IPS-18c (cell line): ENCODE measurements at regions not wholly inside any gene's neighbourhood (a gene's known extent, or its start where the extent isn't known, plus 50 kb on each side); places are given as distances from the start of the nearest gene placed in this dataset.
A peak's percentile ranks its signal among the peaks of the same experiment; 100 is the strongest.
"Not testable (repeated sequence)": the region's sequence is repeated elsewhere in the genome, so short reads cannot be mapped to it uniquely, and the experiment has no call there.

Source experiments
- H3K4me3 ChIP-seq: 2 replicates; pipeline ENCODE4 v1.7.0; 2013; ENCODE audit warnings: low read depth, mild to moderate bottlenecking, low read length, moderate library complexity; ENCODE audit not compliant: insufficient read depth
- H3K9me3 ChIP-seq: one replicate; pipeline ENCODE4 v1.6.1; 2013; ENCODE audit warnings: mild to moderate bottlenecking, low read length, moderate library complexity; ENCODE audit not compliant: control insufficient read depth, insufficient read depth

GRCh38 chr2:132268977-132269523, 107.3 kb upstream of the ANKRD30BL start:
- H3K4me3 ChIP-seq, result peak overlapping the region; percentile 3; the same call in 1 of the 2 replicates
- H3K9me3 ChIP-seq, result no peaks in the 10 kb centered on the region

- Histone ChIP-seq H3K9me3 (no peaks in the 10 kb centered on the region), H3K4me3 (no peak overlapping the region)
Measured at GRCh38 chr2:132270255-132270654, 108.5 kb upstream of the ANKRD30BL start.

GRCh38 chr2:132270981-132271546, 109.3 kb upstream of the ANKRD30BL start:
- Histone ChIP-seq H3K9me3 (no peaks in the 10 kb centered on the region), H3K4me3 (no peak overlapping the region)

- not testable (repeated sequence) for H3K9me3 ChIP-seq
Measured at GRCh38 chr2:132271794-132272193, 110.0 kb upstream of the ANKRD30BL start.

GRCh38 chr2:132272713-132273112, 111.0 kb upstream of the ANKRD30BL start:
- no peaks in the 10 kb centered on the region for H3K9me3 ChIP-seq
- H3K4me3 ChIP-seq, result no peak overlapping the region

More at GRCh38 chr2:132271794-132272193, 110.0 kb upstream of the ANKRD30BL start:
- H3K4me3 ChIP-seq, result not testable (repeated sequence)

- H3K4me3 ChIP-seq, H3K9me3 ChIP-seq: not testable (repeated sequence)
Measured at GRCh38 chr2:132273585-132273984, 111.8 kb upstream of the ANKRD30BL start.

GRCh38 chr2:132274000-132274399, 112.2 kb upstream of the ANKRD30BL start:
- no peak overlapping the region for H3K4me3 ChIP-seq
- no peaks in the 10 kb centered on the region for H3K9me3 ChIP-seq

GRCh38 chr2:132275396-132275795, 113.6 kb upstream of the ANKRD30BL start:
- H3K4me3 ChIP-seq, result no peak overlapping the region

GRCh38 chr2:132276571-132276981, 114.8 kb upstream of the ANKRD30BL start:
- Histone ChIP-seq H3K4me3 (no peak overlapping the region), H3K9me3 (peaks cover 4% of the 10 kb centered on the region)

More at GRCh38 chr2:132275396-132275795, 113.6 kb upstream of the ANKRD30BL start:
- H3K9me3 ChIP-seq, result peaks cover 2% of the 10 kb centered on the region

- no peak overlapping the region for H3K4me3 ChIP-seq
- peaks cover 4% of the 10 kb centered on the region for H3K9me3 ChIP-seq
Measured at GRCh38 chr2:132278267-132278666, 116.5 kb upstream of the ANKRD30BL start.

- H3K4me3 ChIP-seq, result no peak overlapping the region
- H3K9me3 ChIP-seq, result peaks cover 4% of the 10 kb centered on the region
Measured at GRCh38 chr2:132279344-132279743, 117.6 kb upstream of the ANKRD30BL start.

GRCh38 chr2:132279930-132280615, 118.3 kb upstream of the ANKRD30BL start:
- Histone ChIP-seq H3K4me3 (no peak overlapping the region), H3K9me3 (peaks cover 4% of the 10 kb centered on the region)

GRCh38 chr2:132280912-132281311, 119.2 kb upstream of the ANKRD30BL start:
- H3K9me3 ChIP-seq, result peaks cover 4% of the 10 kb centered on the region
- H3K4me3 ChIP-seq, result no peak overlapping the region

GRCh38 chr2:132282104-132282503, 120.4 kb upstream of the ANKRD30BL start:
- H3K9me3 ChIP-seq, H3K4me3 ChIP-seq: not testable (repeated sequence)

GRCh38 chr2:132282911-132283310, 121.2 kb upstream of the ANKRD30BL start:
- no peak overlapping the region for H3K4me3 ChIP-seq
- peaks cover 10% of the 10 kb centered on the region for H3K9me3 ChIP-seq

GRCh38 chr2:132286289-132286911, 124.6 kb upstream of the ANKRD30BL start:
- H3K9me3 ChIP-seq, H3K4me3 ChIP-seq: not testable (repeated sequence)

GRCh38 chr2:132287910-132288309, 126.2 kb upstream of the ANKRD30BL start:
- H3K9me3 ChIP-seq, result not testable (repeated sequence)
- peak overlapping the region; percentile 20; the same call in 1 of the 2 replicates for H3K4me3 ChIP-seq

GRCh38 chr2:132289138-132289537, 127.4 kb upstream of the ANKRD30BL start:
- H3K9me3 ChIP-seq, H3K4me3 ChIP-seq: not testable (repeated sequence)
